ENCODE measurements at regions not wholly inside any gene's neighbourhood (a gene's known extent, or its start where the extent isn't known, plus 50 kb on each side); places are given as distances from the start of the nearest gene placed in this dataset.

DNA sequence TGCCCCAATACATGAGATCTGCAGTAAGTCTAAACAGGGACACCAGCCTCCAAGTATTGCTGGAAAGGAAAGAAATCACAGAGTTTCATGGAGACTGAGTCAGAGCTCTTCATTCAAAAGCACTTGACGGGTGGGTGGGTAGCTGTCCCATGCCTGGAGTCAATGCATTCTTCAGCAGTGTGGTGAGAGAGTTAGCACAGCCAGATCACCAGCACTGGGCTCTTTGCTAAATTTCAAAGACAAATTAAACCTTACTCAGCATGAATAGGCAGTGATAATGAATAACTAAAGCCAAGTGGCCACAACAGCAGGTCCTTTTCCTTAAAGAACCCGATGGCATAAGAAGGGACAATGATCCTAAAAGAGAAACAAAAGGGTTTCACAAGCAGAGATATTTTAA is 192.4 kb downstream of the ACTL7B start:
- Mint-ChIP-seq H3K36me3 (no peaks in the 10 kb centered on the region), H3K27ac (no peak overlapping the region), H3K4me3 (no peak overlapping the region), H3K27me3 (no peaks in the 10 kb centered on the region), H3K9me3 (peaks cover 12 to 30% (median 19%) of the 10 kb centered on the region in 3 donors), H3K4me1 (no peaks in the 10 kb centered on the region)
- WGBS (ENCODE audit: insufficient coverage), result no CpG with 5 or more reads among the region's 2 CpGs
- Histone ChIP-seq H3K4me3 (ENCODE audit: control insufficient read depth in 1 of 2, extremely low read depth in 1 of 2, low read length in 1 of 2) (no peak overlapping the region), H3K9me3 (no peaks in the 10 kb centered on the region), H3K4me1 (ENCODE audit: control insufficient read depth in 1 of 2, extremely low read depth in 1 of 2, insufficient read depth in 2 of 2, low read length in 2 of 2) (no peaks in the 10 kb centered on the region), H3K27ac (ENCODE audit: low read length) (no peak overlapping the region), H3K36me3 (ENCODE audit: control insufficient read depth in 2 of 2, extremely low read depth in 1 of 2, insufficient read depth in 1 of 2, low read length in 1 of 2) (no peaks in the 10 kb centered on the region), H3K27me3 (replicated peaks in 1 of 2; ENCODE audit: control insufficient read depth in 2 of 2, extremely low read depth in 1 of 2, insufficient read depth in 2 of 2, low read length in 1 of 2) (no peaks in the 10 kb centered on the region)
- no peak for ATAC-seq (replicated peaks in 1 of 4)
- CTCF ChIA-PET, result no interaction called here
- DNase-seq, result no peak
- POLR2A ChIA-PET, result no interaction called here

- 83% methylated on average over 3 of the region's 4 CpGs for WGBS (ENCODE audit: insufficient coverage)
- no peaks in the 10 kb centered on the region for H3K4me1 ChIP-seq (ENCODE audit: control insufficient read depth in 1 of 2, extremely low read depth in 1 of 2, insufficient read depth in 2 of 2, low read length in 2 of 2)
- DNase-seq (no peak), ATAC-seq (replicated peaks in 1 of 4) (no peak)
- ChIA-PET CTCF (no interaction called here), POLR2A (no interaction called here)
- H3K27me3 ChIP-seq (replicated peaks in 1 of 2; ENCODE audit: control insufficient read depth in 2 of 2, extremely low read depth in 1 of 2, insufficient read depth in 2 of 2, low read length in 1 of 2), result no peaks in the 10 kb centered on the region
- H3K9me3 ChIP-seq, result no peaks in the 10 kb centered on the region
- H3K4me3 ChIP-seq (ENCODE audit: control insufficient read depth in 1 of 2, extremely low read depth in 1 of 2, low read length in 1 of 2), result no peak overlapping the region
- Mint-ChIP-seq H3K9me3 (peaks cover 10 to 31% (median 20%) of the 10 kb centered on the region in 3 donors), H3K4me3 (no peak overlapping the region), H3K27ac (no peak overlapping the region), H3K27me3 (no peaks in the 10 kb centered on the region), H3K4me1 (no peaks in the 10 kb centered on the region), H3K36me3 (no peaks in the 10 kb centered on the region)
- no peaks in the 10 kb centered on the region for H3K36me3 ChIP-seq (ENCODE audit: control insufficient read depth in 2 of 2, extremely low read depth in 1 of 2, insufficient read depth in 1 of 2, low read length in 1 of 2)
- H3K27ac ChIP-seq (ENCODE audit: low read length), result no peak overlapping the region
Observed at GRCh38 chr9:108662956-108663355, 192.8 kb downstream of the ACTL7B start.

DNA sequence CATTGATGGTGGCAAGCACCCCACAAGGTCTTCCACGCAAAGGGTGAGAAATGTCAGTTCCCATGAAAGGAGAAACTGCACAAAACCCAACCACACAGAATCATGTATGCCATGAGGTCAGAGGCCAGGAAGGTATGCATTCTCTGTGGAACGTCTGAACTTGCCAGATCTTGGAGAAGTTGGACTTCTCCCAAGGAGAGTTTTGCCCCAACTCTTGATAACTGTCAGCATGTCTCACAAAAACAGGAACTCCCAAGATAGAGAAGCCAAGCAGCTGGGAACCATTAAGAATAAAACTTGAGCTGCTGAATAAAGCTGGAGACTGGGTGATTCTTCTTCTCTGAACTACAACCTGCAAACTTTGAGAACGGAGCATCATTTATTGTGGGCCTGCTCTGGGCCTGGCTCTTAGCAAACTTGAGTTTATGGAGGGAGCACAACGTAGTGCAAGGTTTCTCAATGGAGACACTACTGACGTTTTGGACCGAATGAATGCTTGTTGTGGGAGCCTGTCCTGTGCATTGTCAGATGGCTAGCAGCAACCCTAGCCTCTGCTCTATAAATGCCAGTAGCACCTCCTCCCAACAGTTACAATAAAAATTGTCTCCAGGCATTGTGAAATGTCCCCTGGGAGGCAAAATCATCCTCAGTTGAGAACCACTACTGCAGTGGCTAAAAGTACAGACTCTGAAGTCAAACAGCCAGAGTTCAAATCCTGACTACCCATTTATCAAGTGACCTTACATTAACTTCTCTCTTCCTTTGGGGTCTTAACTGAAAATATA is 193.5 kb downstream of the ACTL7B start:
- peaks cover 5 to 35% (median 20%) of the 10 kb centered on the region in 3 donors for H3K9me3 Mint-ChIP-seq
- Histone ChIP-seq H3K27me3 (replicated peaks in 1 of 2; ENCODE audit: control insufficient read depth in 2 of 2, extremely low read depth in 1 of 2, insufficient read depth in 2 of 2, low read length in 1 of 2) (no peaks in the 10 kb centered on the region), H3K27ac (ENCODE audit: low read length) (no peak overlapping the region), H3K9me3 (no peaks in the 10 kb centered on the region), H3K36me3 (ENCODE audit: control insufficient read depth in 2 of 2, extremely low read depth in 1 of 2, insufficient read depth in 1 of 2, low read length in 1 of 2) (no peaks in the 10 kb centered on the region), H3K4me3 (ENCODE audit: control insufficient read depth in 1 of 2, extremely low read depth in 1 of 2, low read length in 1 of 2) (no peak overlapping the region), H3K4me1 (ENCODE audit: control insufficient read depth in 1 of 2, extremely low read depth in 1 of 2, insufficient read depth in 2 of 2, low read length in 2 of 2) (no peaks in the 10 kb centered on the region)
- no peaks in the 10 kb centered on the region for H3K4me1 Mint-ChIP-seq
- H3K27me3 Mint-ChIP-seq, result no peaks in the 10 kb centered on the region
- H3K4me3 Mint-ChIP-seq, result no peak overlapping the region
- DNase-seq (no peak), ATAC-seq (replicated peaks in 1 of 4) (no peak)
- no peaks in the 10 kb centered on the region for H3K36me3 Mint-ChIP-seq
- ChIA-PET POLR2A (no interaction called here), CTCF (no interaction called here)
- 67% methylated on average over 3 of the region's 6 CpGs for WGBS (ENCODE audit: insufficient coverage)
- no peak overlapping the region for H3K27ac Mint-ChIP-seq

DNA sequence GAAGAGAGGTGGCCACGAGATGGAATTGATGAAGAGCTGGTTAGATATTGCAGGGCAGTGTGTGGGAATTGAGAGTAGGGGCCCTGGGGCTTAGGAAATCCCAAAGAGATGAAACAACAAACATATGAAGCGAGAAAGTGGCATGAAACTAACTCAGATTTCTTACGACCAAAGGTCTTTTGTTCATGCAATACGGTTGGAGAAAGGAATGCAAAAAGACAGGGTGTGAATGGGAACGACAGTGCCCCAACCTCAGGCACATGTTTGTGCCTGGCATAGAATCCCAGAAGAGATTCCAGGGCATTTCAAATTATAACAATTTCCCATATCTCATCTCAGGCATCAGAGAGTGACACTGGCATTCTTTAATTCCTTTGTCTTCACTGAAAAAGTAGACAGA is 199.2 kb downstream of the ACTL7B start:
- H3K4me3 ChIP-seq (ENCODE audit: control insufficient read depth in 1 of 2, extremely low read depth in 1 of 2, low read length in 1 of 2), result no peak overlapping the region
- H3K36me3 ChIP-seq (ENCODE audit: control insufficient read depth in 2 of 2, extremely low read depth in 1 of 2, insufficient read depth in 1 of 2, low read length in 1 of 2), result no peaks in the 10 kb centered on the region
- H3K27me3 Mint-ChIP-seq, result no peaks in the 10 kb centered on the region
- H3K27me3 ChIP-seq (replicated peaks in 1 of 2; ENCODE audit: control insufficient read depth in 2 of 2, extremely low read depth in 1 of 2, insufficient read depth in 2 of 2, low read length in 1 of 2), result no peaks in the 10 kb centered on the region
- POLR2A ChIA-PET, result no interaction called here
- no peaks in the 10 kb centered on the region for H3K9me3 ChIP-seq
- H3K36me3 Mint-ChIP-seq, result no peaks in the 10 kb centered on the region
- peaks cover 5 to 28% (median 20%) of the 10 kb centered on the region in 3 donors for H3K9me3 Mint-ChIP-seq
- 57% methylated on average over 1 of the region's 5 CpGs for WGBS (ENCODE audit: insufficient coverage)
- no peak overlapping the region for H3K4me3 Mint-ChIP-seq
- H3K4me1 Mint-ChIP-seq, result no peaks in the 10 kb centered on the region
- H3K27ac Mint-ChIP-seq, result no peak overlapping the region
- CTCF ChIA-PET, result no interaction called here
- no peaks in the 10 kb centered on the region for H3K4me1 ChIP-seq (ENCODE audit: control insufficient read depth in 1 of 2, extremely low read depth in 1 of 2, insufficient read depth in 2 of 2, low read length in 2 of 2)
- H3K27ac ChIP-seq (ENCODE audit: low read length), result no peak overlapping the region
- DNase-seq, result no peak
- ATAC-seq (replicated peaks in 1 of 4), result no peak

DNA sequence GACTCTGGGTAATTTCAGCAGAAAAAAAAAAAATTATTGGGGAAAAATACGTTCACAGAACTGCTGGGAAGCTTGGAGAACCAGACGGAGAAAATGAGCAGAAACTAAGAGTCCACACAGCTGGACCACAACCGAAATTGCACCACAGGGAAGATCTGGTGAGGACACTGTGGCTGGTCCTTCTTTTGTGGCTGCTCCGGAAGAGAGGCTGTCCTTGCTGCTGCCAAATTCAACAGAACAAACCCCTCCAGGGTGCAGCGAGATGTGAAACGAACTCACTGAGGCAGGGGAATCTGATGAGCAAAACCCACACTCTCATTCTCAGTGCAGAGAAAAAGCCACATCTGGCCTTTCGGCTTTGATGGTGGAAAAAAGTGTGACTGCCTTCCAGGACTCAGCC is 200.0 kb downstream of the ACTL7B start:
- H3K9me3 Mint-ChIP-seq, result peaks cover 7 to 24% (median 17%) of the 10 kb centered on the region in 3 donors
- no peaks in the 10 kb centered on the region for H3K4me1 ChIP-seq (ENCODE audit: control insufficient read depth in 1 of 2, extremely low read depth in 1 of 2, insufficient read depth in 2 of 2, low read length in 2 of 2)
- DNase-seq, result no peak
- H3K36me3 ChIP-seq (ENCODE audit: control insufficient read depth in 2 of 2, extremely low read depth in 1 of 2, insufficient read depth in 1 of 2, low read length in 1 of 2), result no peaks in the 10 kb centered on the region
- no peaks in the 10 kb centered on the region for H3K9me3 ChIP-seq
- no peak overlapping the region for H3K27ac ChIP-seq (ENCODE audit: low read length)
- H3K4me3 Mint-ChIP-seq, result no peak overlapping the region
- H3K27me3 ChIP-seq (replicated peaks in 1 of 2; ENCODE audit: control insufficient read depth in 2 of 2, extremely low read depth in 1 of 2, insufficient read depth in 2 of 2, low read length in 1 of 2), result no peaks in the 10 kb centered on the region
- H3K27me3 Mint-ChIP-seq, result no peaks in the 10 kb centered on the region
- H3K4me1 Mint-ChIP-seq, result no peaks in the 10 kb centered on the region
- POLR2A ChIA-PET, result interaction anchor here in 1 of 2 donors (0.5 kb wide), 1 partner anchor 74 kb away, joined by 9 read pairs; no protein-coding TSS in a partner anchor
- no peaks in the 10 kb centered on the region for H3K36me3 Mint-ChIP-seq
- CTCF ChIA-PET, result no interaction called here
- no peak overlapping the region for H3K4me3 ChIP-seq (ENCODE audit: control insufficient read depth in 1 of 2, extremely low read depth in 1 of 2, low read length in 1 of 2)
- ATAC-seq (replicated peaks in 1 of 4), result no peak
- 56% methylated on average over 3 of the region's 7 CpGs for WGBS (ENCODE audit: insufficient coverage)
- no peak overlapping the region for H3K27ac Mint-ChIP-seq

DNA sequence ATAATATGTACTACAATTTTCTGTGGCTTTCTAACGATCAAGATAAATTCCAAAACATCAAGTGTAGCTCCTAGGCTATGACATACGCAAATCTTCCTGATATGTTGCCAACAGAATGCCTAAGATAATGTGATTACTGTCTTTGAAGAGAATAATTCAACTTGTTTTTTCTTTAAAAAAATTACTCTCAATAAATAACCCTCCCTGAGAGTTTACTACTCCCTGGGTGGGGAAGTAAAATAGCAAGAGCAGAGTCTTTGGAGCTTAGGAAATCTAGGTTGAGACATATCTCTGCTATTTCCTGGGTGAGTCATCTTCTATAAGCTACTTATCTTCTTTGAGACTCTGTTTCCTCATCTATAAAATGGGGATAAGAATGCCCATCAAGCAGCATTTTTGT is 201.2 kb downstream of the ACTL7B start:
- CTCF ChIA-PET, result no interaction called here
- H3K4me1 Mint-ChIP-seq, result no peaks in the 10 kb centered on the region
- H3K27ac Mint-ChIP-seq, result no peak overlapping the region
- H3K36me3 Mint-ChIP-seq, result no peaks in the 10 kb centered on the region
- Histone ChIP-seq H3K9me3 (no peaks in the 10 kb centered on the region), H3K4me1 (ENCODE audit: control insufficient read depth in 1 of 2, extremely low read depth in 1 of 2, insufficient read depth in 2 of 2, low read length in 2 of 2) (no peaks in the 10 kb centered on the region), H3K36me3 (ENCODE audit: control insufficient read depth in 2 of 2, extremely low read depth in 1 of 2, insufficient read depth in 1 of 2, low read length in 1 of 2) (no peaks in the 10 kb centered on the region), H3K27me3 (replicated peaks in 1 of 2; ENCODE audit: control insufficient read depth in 2 of 2, extremely low read depth in 1 of 2, insufficient read depth in 2 of 2, low read length in 1 of 2) (no peaks in the 10 kb centered on the region), H3K27ac (ENCODE audit: low read length) (no peak overlapping the region), H3K4me3 (ENCODE audit: control insufficient read depth in 1 of 2, extremely low read depth in 1 of 2, low read length in 1 of 2) (no peak overlapping the region)
- DNase-seq (no peak), ATAC-seq (replicated peaks in 1 of 4) (no peak)
- H3K9me3 Mint-ChIP-seq, result peaks cover 10 to 16% (median 15%) of the 10 kb centered on the region in 3 donors
- no peaks in the 10 kb centered on the region for H3K27me3 Mint-ChIP-seq
- POLR2A ChIA-PET, result no interaction called here
- H3K4me3 Mint-ChIP-seq, result no peak overlapping the region
- no CpG with 5 or more reads among the region's 2 CpGs for WGBS (ENCODE audit: insufficient coverage)

- POLR2A ChIA-PET, result no interaction called here
- Mint-ChIP-seq H3K27ac (no peak overlapping the region), H3K36me3 (no peaks in the 10 kb centered on the region), H3K4me3 (no peak overlapping the region), H3K9me3 (peaks cover 0 to 11% (median 4%) of the 10 kb centered on the region in 3 donors), H3K27me3 (no peaks in the 10 kb centered on the region), H3K4me1 (no peaks in the 10 kb centered on the region)
- ATAC-seq (replicated peaks in 1 of 4) (no peak), DNase-seq (no peak)
- CTCF ChIA-PET, result no interaction called here
- Histone ChIP-seq H3K4me1 (ENCODE audit: control insufficient read depth in 1 of 2, extremely low read depth in 1 of 2, insufficient read depth in 2 of 2, low read length in 2 of 2) (no peaks in the 10 kb centered on the region), H3K36me3 (ENCODE audit: control insufficient read depth in 2 of 2, extremely low read depth in 1 of 2, insufficient read depth in 1 of 2, low read length in 1 of 2) (no peaks in the 10 kb centered on the region), H3K4me3 (ENCODE audit: control insufficient read depth in 1 of 2, extremely low read depth in 1 of 2, low read length in 1 of 2) (no peak overlapping the region), H3K27ac (ENCODE audit: low read length) (no peak overlapping the region), H3K27me3 (replicated peaks in 1 of 2; ENCODE audit: control insufficient read depth in 2 of 2, extremely low read depth in 1 of 2, insufficient read depth in 2 of 2, low read length in 1 of 2) (no peaks in the 10 kb centered on the region), H3K9me3 (no peaks in the 10 kb centered on the region)
- no CpG with 5 or more reads among the region's 3 CpGs for WGBS (ENCODE audit: insufficient coverage)
Observed at GRCh38 chr9:108652851-108653250, 202.9 kb downstream of the ACTL7B start.
